ENCODE measurements at regions not wholly inside any gene's neighbourhood (a gene's known extent, or its start where the extent isn't known, plus 50 kb on each side); places are given as distances from the start of the nearest gene placed in this dataset.

GRCh38 chr4:36652857-36653256 lies 371.4 kb downstream of the DTHD1 start:
- no TSS peak for BruUV-seq (replicated peaks)
- in situ Hi-C loops (cut with MboI) (no loop called here), intact Hi-C loops (cut with micrococcal nuclease) (no loop called here)
- no peaks in the 10 kb centered on the region for H3K4me1 ChIP-seq (replicated peaks in 1 of 2; ENCODE audit: control insufficient read depth in 2 of 2, insufficient read depth in 2 of 2, low read length in 2 of 2)
- H3K27me3 ChIP-seq (ENCODE audit: control insufficient read depth in 2 of 2, insufficient read depth in 2 of 2, low read length in 2 of 2), result no peaks in the 10 kb centered on the region
- H3K4me3 ChIP-seq, result no peak overlapping the region
- H3K36me3 ChIP-seq (ENCODE audit: control insufficient read depth, insufficient read depth, low read length), result no peaks in the 10 kb centered on the region
- H3K9ac ChIP-seq (ENCODE audit: insufficient read depth in 1 of 2, low read depth in 2 of 2, low read length in 2 of 2), result no peak overlapping the region
- ChIA-PET POLR2A (no interaction called here), CTCF (ENCODE audit: low intra/inter-chr PET ratio) (no interaction called here)
- FAIRE-seq (no peak), ATAC-seq (no peak), DNase-seq (ENCODE audit: extremely low read depth in 1 of 4, low spot score in 3 of 4) (no peak)
- H3K9me3 ChIP-seq (replicated peaks; ENCODE audit: control insufficient read depth, insufficient read depth, low read depth, low read length), result no peaks in the 10 kb centered on the region
- TF ChIP-seq NRF1 (conservative IDR thresholded peaks at IDR 0.05 in 1 of 2, IDR thresholded peaks at IDR 0.05 in 1 of 2) (no peak), TRIM25 (IDR thresholded peaks at IDR 0.05; ENCODE audit: borderline replicate concordance) (no peak), TEAD4 (IDR thresholded peaks at IDR 0.05; ENCODE audit: low read length) (no peak), TEAD4 (CRISPR knock-in tag; IDR thresholded peaks at IDR 0.05; ENCODE audit: borderline replicate concordance) (no peak), PHF21A (IDR thresholded peaks at IDR 0.05; ENCODE audit: borderline replicate concordance, low read depth) (no peak), MAFK (IDR thresholded peaks at IDR 0.05; ENCODE audit: low read length) (no peak), ZNF263 (CRISPR knock-in tag; IDR thresholded peaks at IDR 0.05; ENCODE audit: borderline replicate concordance) (no peak), MYNN (IDR thresholded peaks at IDR 0.05) (no peak), MYNN (CRISPR knock-in tag; IDR thresholded peaks at IDR 0.05) (no peak), HMG20A (CRISPR knock-in tag; conservative IDR thresholded peaks at IDR 0.05) (no peak), KLF16 (IDR thresholded peaks at IDR 0.05) (no peak), SMARCC2 (IDR thresholded peaks at IDR 0.05; ENCODE audit: low read depth) (no peak), STAT5B (CRISPR knock-in tag; IDR thresholded peaks at IDR 0.05) (no peak), FOXK1 (CRISPR knock-in tag; IDR thresholded peaks at IDR 0.05; ENCODE audit: borderline replicate concordance) (no peak), ELK1 (CRISPR knock-in tag; IDR thresholded peaks at IDR 0.05) (no peak), HEY1 (CRISPR knock-in tag; IDR thresholded peaks at IDR 0.05; ENCODE audit: borderline replicate concordance) (no peak), SP1 (CRISPR knock-in tag; IDR thresholded peaks at IDR 0.05) (no peak), THRB (CRISPR knock-in tag; conservative IDR thresholded peaks at IDR 0.05) (no peak), MEF2D (tag; conservative IDR thresholded peaks at IDR 0.05; ENCODE audit: low read depth) (no peak), DIDO1 (tag; IDR thresholded peaks at IDR 0.05; ENCODE audit: low read depth) (no peak), ZNF395 (CRISPR knock-in tag; IDR thresholded peaks at IDR 0.05) (no peak)
- no peak overlapping the region for H3K27ac ChIP-seq (ENCODE audit: extremely low read depth, low read depth, low read length)
- no peaks in the 10 kb centered on the region for H3K79me2 ChIP-seq (ENCODE audit: control insufficient read depth, insufficient read depth, low read length)
- 8% methylated on average over 1 of the region's 1 CpG for WGBS (ENCODE audit: insufficient coverage, low coverage, missing lambda C conversion rate)
- H2AFZ ChIP-seq (ENCODE audit: low read depth, low read length), result no peak overlapping the region
- H4K20me1 ChIP-seq (replicated peaks; ENCODE audit: control insufficient read depth, insufficient read depth, low read length), result no peaks in the 10 kb centered on the region
- no peaks in the 10 kb centered on the region for H3K9me1 ChIP-seq (ENCODE audit: control insufficient read depth, insufficient read depth, low read length)
- no peak overlapping the region for H3K4me2 ChIP-seq (ENCODE audit: insufficient read depth, low read length)
